ENCODE measurements at regions not wholly inside any gene's neighbourhood (a gene's known extent, or its start where the extent isn't known, plus 50 kb on each side); places are given as distances from the start of the nearest gene placed in this dataset.

GRCh38 chr18:22257022-22257543 is 87.7 kb downstream of the GATA6 start:
- H3K4me3 ChIP-seq (ENCODE audit: low read length): no peak overlapping the region
- no peak for TF ChIP-seq CTCF (IDR thresholded peaks at IDR 0.05)
- no peaks in the 10 kb centered on the region for H3K36me3 Mint-ChIP-seq (ENCODE audit: low read depth)
- no peaks in the 10 kb centered on the region for H3K27me3 Mint-ChIP-seq
- no peak overlapping the region for H3K4me3 Mint-ChIP-seq
- no peaks in the 10 kb centered on the region for H3K36me3 ChIP-seq (ENCODE audit: insufficient read depth, low read length)
- no peaks in the 10 kb centered on the region for H3K9me3 Mint-ChIP-seq
- H3K4me1 Mint-ChIP-seq (ENCODE audit: low read depth): no peaks in the 10 kb centered on the region
- POLR2A ChIA-PET: no interaction called here
- CTCF ChIA-PET: no interaction called here
- ATAC-seq (ENCODE audit: poor library complexity): no peak
- no peak overlapping the region for H3K27ac ChIP-seq (ENCODE audit: low read depth in 1 of 2, low read length in 2 of 2)
- H3K27me3 ChIP-seq (ENCODE audit: control insufficient read depth in 1 of 2, insufficient read depth in 2 of 2, low read length in 2 of 2): peaks cover 0 to 3% of the 10 kb centered on the region in 2 experiments
- no peaks in the 10 kb centered on the region for H3K4me1 ChIP-seq (ENCODE audit: insufficient read depth, low read length)
- intact Hi-C loops (cut with DNase I, micrococcal nuclease): no loop called here
- no peak for DNase-seq
- no peak overlapping the region for H3K27ac Mint-ChIP-seq
- H3K9me3 ChIP-seq (ENCODE audit: control insufficient read depth in 1 of 2, insufficient read depth in 1 of 2, low read length in 2 of 2): peaks cover 0 to 11% of the 10 kb centered on the region in 2 experiments

GRCh38 chr18:22254088-22254487 is 84.7 kb downstream of the GATA6 start:
- no peaks in the 10 kb centered on the region for H3K4me1 ChIP-seq (ENCODE audit: insufficient read depth, low read length)
- Mint-ChIP-seq H3K4me1 (ENCODE audit: low read depth) (no peaks in the 10 kb centered on the region), H3K36me3 (ENCODE audit: low read depth) (no peaks in the 10 kb centered on the region), H3K9me3 (no peaks in the 10 kb centered on the region), H3K27ac (no peak overlapping the region), H3K4me3 (no peak overlapping the region), H3K27me3 (no peaks in the 10 kb centered on the region)
- H3K27me3 ChIP-seq (ENCODE audit: control insufficient read depth in 1 of 2, insufficient read depth in 2 of 2, low read length in 2 of 2): peaks cover 0 to 3% of the 10 kb centered on the region in 2 experiments
- DNase-seq (no peak), ATAC-seq (ENCODE audit: poor library complexity) (no peak)
- H3K9me3 ChIP-seq (ENCODE audit: control insufficient read depth in 1 of 2, insufficient read depth in 1 of 2, low read length in 2 of 2): peaks cover 0 to 10% of the 10 kb centered on the region in 2 experiments
- no peak overlapping the region for H3K27ac ChIP-seq (ENCODE audit: low read depth in 1 of 2, low read length in 2 of 2)
- intact Hi-C loops (cut with DNase I, micrococcal nuclease): no loop called here
- ChIA-PET POLR2A (no interaction called here), CTCF (no interaction called here)
- no peak overlapping the region for H3K4me3 ChIP-seq (ENCODE audit: low read length)
- TF ChIP-seq CTCF (IDR thresholded peaks at IDR 0.05): no peak
- no peaks in the 10 kb centered on the region for H3K36me3 ChIP-seq (ENCODE audit: insufficient read depth, low read length)

GRCh38 chr18:22253676-22254075 is 84.3 kb downstream of the GATA6 start:
- H3K36me3 Mint-ChIP-seq (ENCODE audit: low read depth): no peaks in the 10 kb centered on the region
- no peak overlapping the region for H3K4me3 ChIP-seq (ENCODE audit: low read length)
- no peak overlapping the region for H3K27ac ChIP-seq (ENCODE audit: low read depth in 1 of 2, low read length in 2 of 2)
- no peak for ATAC-seq (ENCODE audit: poor library complexity)
- CTCF ChIA-PET: no interaction called here
- peaks cover 0 to 10% of the 10 kb centered on the region in 2 experiments for H3K9me3 ChIP-seq (ENCODE audit: control insufficient read depth in 1 of 2, insufficient read depth in 1 of 2, low read length in 2 of 2)
- no peak for TF ChIP-seq CTCF (IDR thresholded peaks at IDR 0.05)
- H3K27me3 ChIP-seq (ENCODE audit: control insufficient read depth in 1 of 2, insufficient read depth in 2 of 2, low read length in 2 of 2): peaks cover 0 to 3% of the 10 kb centered on the region in 2 experiments
- POLR2A ChIA-PET: no interaction called here
- H3K4me1 Mint-ChIP-seq (ENCODE audit: low read depth): no peaks in the 10 kb centered on the region
- no peaks in the 10 kb centered on the region for H3K4me1 ChIP-seq (ENCODE audit: insufficient read depth, low read length)
- no peak overlapping the region for H3K4me3 Mint-ChIP-seq
- H3K27ac Mint-ChIP-seq: no peak overlapping the region
- peaks cover under 1% of the 10 kb centered on the region for H3K9me3 Mint-ChIP-seq
- H3K27me3 Mint-ChIP-seq: no peaks in the 10 kb centered on the region
- H3K36me3 ChIP-seq (ENCODE audit: insufficient read depth, low read length): no peaks in the 10 kb centered on the region
- DNase-seq: no peak
- intact Hi-C loops (cut with DNase I, micrococcal nuclease): no loop called here

All from CD4-positive, alpha-beta T cell (primary cell).